ENCODE measurements at regions not wholly inside any gene's neighbourhood (a gene's known extent, or its start where the extent isn't known, plus 50 kb on each side); places are given as distances from the start of the nearest gene placed in this dataset.

- TF ChIP-seq CTCF (IDR thresholded peaks at IDR 0.05; ENCODE audit: insufficient read depth, low read length, poor library complexity, severe bottlenecking): no peak
- no peak overlapping the region for H3K4me3 ChIP-seq (replicated peaks; ENCODE audit: low read depth, low read length)
- H3K27me3 ChIP-seq (replicated peaks; ENCODE audit: control insufficient read depth, insufficient read depth, low read length): no peaks in the 10 kb centered on the region; the same call in 1 of the 2 replicates
- no peak for DNase-seq (ENCODE audit: extremely low read depth, insufficient read length)
- no peaks in the 10 kb centered on the region for H3K36me3 ChIP-seq (ENCODE audit: control insufficient read depth, insufficient read depth, low read length)
Measured at GRCh38 chr18:45168866-45169600, 446.2 kb upstream of the SLC14A2 start.

GRCh38 chr18:45169610-45170009 is 445.7 kb upstream of the SLC14A2 start:
- no peak overlapping the region for H3K4me3 ChIP-seq (replicated peaks; ENCODE audit: low read depth, low read length)
- H3K36me3 ChIP-seq (ENCODE audit: control insufficient read depth, insufficient read depth, low read length): no peaks in the 10 kb centered on the region
- DNase-seq (ENCODE audit: extremely low read depth, insufficient read length): no peak
- no peaks in the 10 kb centered on the region; the same call in 1 of the 2 replicates for H3K27me3 ChIP-seq (replicated peaks; ENCODE audit: control insufficient read depth, insufficient read depth, low read length)
- TF ChIP-seq CTCF (IDR thresholded peaks at IDR 0.05; ENCODE audit: insufficient read depth, low read length, poor library complexity, severe bottlenecking): no peak

GRCh38 chr18:45171679-45172191 is 443.5 kb upstream of the SLC14A2 start:
- no peaks in the 10 kb centered on the region for H3K36me3 ChIP-seq (ENCODE audit: control insufficient read depth, insufficient read depth, low read length)
- no peaks in the 10 kb centered on the region; the same call in 1 of the 2 replicates for H3K27me3 ChIP-seq (replicated peaks; ENCODE audit: control insufficient read depth, insufficient read depth, low read length)
- TF ChIP-seq CTCF (IDR thresholded peaks at IDR 0.05; ENCODE audit: insufficient read depth, low read length, poor library complexity, severe bottlenecking): no peak
- H3K4me3 ChIP-seq (replicated peaks; ENCODE audit: low read depth, low read length): no peak overlapping the region
- DNase-seq (ENCODE audit: extremely low read depth, insufficient read length): no peak

GRCh38 chr18:45173327-45173726 is 441.9 kb upstream of the SLC14A2 start:
- Histone ChIP-seq H3K27me3 (replicated peaks; ENCODE audit: control insufficient read depth, insufficient read depth, low read length) (no peaks in the 10 kb centered on the region), H3K36me3 (ENCODE audit: control insufficient read depth, insufficient read depth, low read length) (no peaks in the 10 kb centered on the region), H3K4me3 (replicated peaks; ENCODE audit: low read depth, low read length) (no peak overlapping the region)
- TF ChIP-seq CTCF (IDR thresholded peaks at IDR 0.05; ENCODE audit: insufficient read depth, low read length, poor library complexity, severe bottlenecking): no peak
- DNase-seq (ENCODE audit: extremely low read depth, insufficient read length): no peak

GRCh38 chr18:45173799-45174519 is 441.3 kb upstream of the SLC14A2 start:
- Histone ChIP-seq H3K4me3 (replicated peaks; ENCODE audit: low read depth, low read length) (no peak overlapping the region), H3K27me3 (replicated peaks; ENCODE audit: control insufficient read depth, insufficient read depth, low read length) (no peaks in the 10 kb centered on the region), H3K36me3 (ENCODE audit: control insufficient read depth, insufficient read depth, low read length) (no peaks in the 10 kb centered on the region)
- DNase-seq (ENCODE audit: extremely low read depth, insufficient read length): no peak
- no peak for TF ChIP-seq CTCF (IDR thresholded peaks at IDR 0.05; ENCODE audit: insufficient read depth, low read length, poor library complexity, severe bottlenecking)

Measured in GM06990 (cell line).